HL-60 (cell line): ENCODE measurements at regions not wholly inside any gene's neighbourhood (a gene's known extent, or its start where the extent isn't known, plus 50 kb on each side); places are given as distances from the start of the nearest gene placed in this dataset.

ENCODE experiments used
- POLR2AphosphoS5 ChIP-seq: IDR thresholded peaks from 2 replicates; pipeline ENCODE4 v1.6.1; 2012; ENCODE audit warnings: low read depth
- REST ChIP-seq: IDR thresholded peaks from 2 replicates; pipeline ENCODE4 v1.6.1; 2012; ENCODE audit warnings: low read depth; ENCODE audit not compliant: insufficient replicate concordance

DNA sequence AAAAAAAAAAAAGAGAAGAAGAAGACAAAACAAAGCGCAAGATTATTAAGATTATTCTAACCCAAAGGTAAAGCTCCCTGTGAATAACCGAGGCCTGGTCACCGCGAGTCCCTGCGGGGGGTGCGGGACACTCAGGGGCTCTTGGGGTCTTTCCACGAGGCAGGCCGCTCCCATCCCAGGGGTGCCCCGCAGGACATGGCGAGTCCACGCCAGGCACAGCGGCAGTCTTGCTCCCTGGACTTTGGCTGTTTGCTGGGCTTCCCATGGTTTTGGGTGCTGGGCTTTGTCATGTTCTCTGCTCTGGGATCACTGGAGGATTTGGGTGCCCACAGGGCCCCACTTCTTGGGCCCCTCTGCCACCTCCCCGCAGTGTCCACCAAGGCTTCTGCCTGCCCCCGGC is 137.4 kb upstream of the TCERG1L start:
- TF ChIP-seq POLR2AphosphoS5 (no peak), REST (no peak)
